Peyer's patch (tissue), 4 donors: ENCODE measurements at regions not wholly inside any gene's neighbourhood (a gene's known extent, or its start where the extent isn't known, plus 50 kb on each side); places are given as distances from the start of the nearest gene placed in this dataset.

Experiments used
- POLR2A ChIP-seq, 2 donors: fragments of 450-650 bp; IDR thresholded peaks; one replicate each; pipeline ENCODE4 v1.5.1; 2017; ENCODE audit warnings: antibody characterized with exemption in 2 of 2, mild to moderate bottlenecking in 2 of 2, moderate library complexity in 2 of 2
- TF ChIP-seq, protein P1 (sequence below), 6 experiments: fragments of 450-650 bp in 4 of 6; fragments of 200-600 bp in 2 of 6; sonication (generic) in 1 of 6; IDR thresholded peaks; one replicate each; pipeline ENCODE4 v1.5.1; 2017 to 2019; ENCODE audit warnings: antibody characterized with exemption in 6 of 6, mild to moderate bottlenecking in 3 of 6, moderate library complexity in 1 of 6

DNA sequence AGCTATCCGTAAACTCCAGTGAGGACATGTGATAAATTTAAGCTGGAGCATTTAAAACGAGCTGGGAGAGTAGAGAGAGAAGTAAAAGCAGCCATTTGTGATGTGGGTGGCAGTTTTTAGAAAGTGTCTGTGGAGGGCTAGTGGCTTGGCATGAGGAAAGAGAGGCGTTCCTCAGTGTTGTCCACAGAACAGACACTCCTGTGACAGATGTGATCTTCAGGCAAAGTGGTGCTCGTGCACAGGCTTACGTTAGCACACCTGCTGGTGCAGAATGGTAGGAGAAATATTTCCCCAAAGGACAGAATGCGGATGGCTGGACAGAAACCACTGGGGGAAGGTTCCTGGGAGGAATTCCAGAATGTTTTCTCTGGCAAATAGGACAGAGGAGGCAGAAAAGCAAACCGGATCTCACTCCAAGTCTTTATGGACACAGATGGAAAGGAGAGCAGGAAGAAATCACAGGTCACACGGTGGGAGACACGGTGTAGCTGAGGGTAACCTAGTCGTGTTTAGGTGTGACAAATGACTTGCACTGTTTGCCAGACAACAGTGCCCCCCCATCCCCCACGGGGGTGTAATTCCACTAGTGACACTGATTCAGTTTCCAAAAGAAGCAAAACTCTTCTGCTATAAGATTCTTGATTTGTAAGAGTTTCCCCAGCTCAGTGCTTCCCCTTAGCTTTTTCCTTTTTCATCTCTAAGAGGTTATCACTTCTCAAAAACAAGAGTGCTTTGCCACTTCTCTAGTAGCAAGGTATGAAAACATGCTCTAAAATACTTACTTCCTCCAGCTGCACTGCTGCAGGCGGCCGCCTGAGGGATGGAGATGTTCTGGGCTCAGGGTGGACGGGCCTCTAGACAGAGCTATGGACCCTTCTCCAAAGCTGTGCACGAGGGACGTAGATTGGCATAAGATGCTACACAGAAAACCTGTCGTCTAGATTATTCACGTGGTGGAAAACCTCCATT, 293.2 kb downstream of the QKI start:
- TF ChIP-seq POLR2A (IDR thresholded peaks at IDR 0.05), result no peak
- TF ChIP-seq, protein P1, sequence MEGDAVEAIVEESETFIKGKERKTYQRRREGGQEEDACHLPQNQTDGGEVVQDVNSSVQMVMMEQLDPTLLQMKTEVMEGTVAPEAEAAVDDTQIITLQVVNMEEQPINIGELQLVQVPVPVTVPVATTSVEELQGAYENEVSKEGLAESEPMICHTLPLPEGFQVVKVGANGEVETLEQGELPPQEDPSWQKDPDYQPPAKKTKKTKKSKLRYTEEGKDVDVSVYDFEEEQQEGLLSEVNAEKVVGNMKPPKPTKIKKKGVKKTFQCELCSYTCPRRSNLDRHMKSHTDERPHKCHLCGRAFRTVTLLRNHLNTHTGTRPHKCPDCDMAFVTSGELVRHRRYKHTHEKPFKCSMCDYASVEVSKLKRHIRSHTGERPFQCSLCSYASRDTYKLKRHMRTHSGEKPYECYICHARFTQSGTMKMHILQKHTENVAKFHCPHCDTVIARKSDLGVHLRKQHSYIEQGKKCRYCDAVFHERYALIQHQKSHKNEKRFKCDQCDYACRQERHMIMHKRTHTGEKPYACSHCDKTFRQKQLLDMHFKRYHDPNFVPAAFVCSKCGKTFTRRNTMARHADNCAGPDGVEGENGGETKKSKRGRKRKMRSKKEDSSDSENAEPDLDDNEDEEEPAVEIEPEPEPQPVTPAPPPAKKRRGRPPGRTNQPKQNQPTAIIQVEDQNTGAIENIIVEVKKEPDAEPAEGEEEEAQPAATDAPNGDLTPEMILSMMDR (IDR thresholded peaks at IDR 0.05), result peak in 1 of 6 experiments; percentile 24
